ENCODE measurements at regions not wholly inside any gene's neighbourhood (a gene's known extent, or its start where the extent isn't known, plus 50 kb on each side); places are given as distances from the start of the nearest gene placed in this dataset.

DNA sequence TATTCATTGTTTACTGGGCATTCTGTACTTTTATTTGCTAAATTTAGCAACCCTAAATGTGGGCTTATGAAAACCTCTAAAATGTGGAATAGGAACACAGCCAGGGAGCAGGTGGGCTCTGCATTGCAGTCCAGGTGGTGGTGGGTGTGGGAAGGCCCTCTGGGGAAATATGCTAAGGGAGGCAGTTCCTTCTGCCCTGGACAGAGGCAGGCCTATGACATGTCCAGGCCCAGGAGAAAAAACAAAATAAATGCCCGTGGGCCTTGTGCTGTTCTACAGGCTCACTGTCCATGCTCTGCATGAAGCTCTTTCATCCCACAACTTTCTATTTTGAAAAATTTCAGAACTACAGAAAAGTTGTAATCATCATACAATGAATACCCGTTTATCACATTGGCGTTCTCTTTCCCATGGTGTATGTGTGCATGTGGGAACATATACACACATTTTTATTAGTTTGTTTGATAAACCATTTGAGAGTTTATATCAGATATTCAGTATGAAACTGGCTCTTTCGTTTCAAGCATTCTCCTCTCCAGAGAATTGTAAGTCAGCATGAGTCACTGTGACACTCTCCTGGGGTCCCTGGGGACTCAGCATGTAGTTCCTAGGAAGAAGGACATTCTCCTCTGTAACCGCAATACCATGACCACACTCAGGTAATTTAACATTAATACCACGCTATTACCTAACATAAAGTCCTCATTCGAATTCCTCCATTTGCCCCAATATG lies 505.3 kb downstream of the COG6 start:
- TF ChIP-seq ZNF274 (IDR thresholded peaks at IDR 0.05; ENCODE audit: low read depth, low read length) = no peak
- no peak for TF ChIP-seq YY1 (IDR thresholded peaks at IDR 0.05; ENCODE audit: insufficient read depth, insufficient read length)
